ENCODE measurements at regions not wholly inside any gene's neighbourhood (a gene's known extent, or its start where the extent isn't known, plus 50 kb on each side); places are given as distances from the start of the nearest gene placed in this dataset.
"Not testable (repeated sequence)": the region's sequence is repeated elsewhere in the genome, so short reads cannot be mapped to it uniquely, and the experiment has no call there.

- DNase-seq: not testable (repeated sequence)
Observed at GRCh38 chr15:84421513-84422181, 179.2 kb upstream of the ZSCAN2 start.

GRCh38 chr15:84425327-84425726 lies 175.5 kb upstream of the ZSCAN2 start:
- not testable (repeated sequence) for DNase-seq

- DNase-seq: not testable (repeated sequence)
Observed at GRCh38 chr15:84473305-84473877, 127.4 kb upstream of the ZSCAN2 start.

GRCh38 chr15:84476364-84477033 lies 124.3 kb upstream of the ZSCAN2 start:
- DNase-seq: not testable (repeated sequence)

GRCh38 chr15:84477550-84477949 lies 123.3 kb upstream of the ZSCAN2 start:
- DNase-seq: not testable (repeated sequence)

GRCh38 chr15:84480174-84480681 lies 120.6 kb upstream of the ZSCAN2 start:
- not testable (repeated sequence) for DNase-seq

GRCh38 chr15:84483859-84484258 lies 117.0 kb upstream of the ZSCAN2 start:
- not testable (repeated sequence) for DNase-seq

- not testable (repeated sequence) for DNase-seq
Observed at GRCh38 chr15:84500165-84500889, 100.5 kb upstream of the ZSCAN2 start.

- DNase-seq: not testable (repeated sequence)
Observed at GRCh38 chr15:84503101-84503500, 97.7 kb upstream of the ZSCAN2 start.

GRCh38 chr15:84505552-84505951 lies 95.3 kb upstream of the ZSCAN2 start:
- not testable (repeated sequence) for DNase-seq

GRCh38 chr15:84512324-84512723 lies 88.5 kb upstream of the ZSCAN2 start:
- DNase-seq: not testable (repeated sequence)

GRCh38 chr15:84516773-84517172 lies 84.0 kb upstream of the ZSCAN2 start:
- not testable (repeated sequence) for DNase-seq

- not testable (repeated sequence) for DNase-seq
Observed at GRCh38 chr15:84525491-84526344, 75.1 kb upstream of the ZSCAN2 start.

- DNase-seq: not testable (repeated sequence)
Observed at GRCh38 chr15:84530751-84531150, 70.1 kb upstream of the ZSCAN2 start.

GRCh38 chr15:84531223-84531622 lies 69.6 kb upstream of the ZSCAN2 start:
- DNase-seq: not testable (repeated sequence)

GRCh38 chr15:84531709-84532367 lies 69.0 kb upstream of the ZSCAN2 start:
- DNase-seq: not testable (repeated sequence)

- not testable (repeated sequence) for DNase-seq
Observed at GRCh38 chr15:84533705-84534104, 67.1 kb upstream of the ZSCAN2 start.

- peak; percentile 75 for DNase-seq
Observed at GRCh38 chr15:84534561-84535235, 66.1 kb upstream of the ZSCAN2 start.

- DNase-seq: not testable (repeated sequence)
Observed at GRCh38 chr15:84536181-84536580, 64.6 kb upstream of the ZSCAN2 start.

- DNase-seq: not testable (repeated sequence)
Observed at GRCh38 chr15:84544586-84544985, 56.2 kb upstream of the ZSCAN2 start.

GRCh38 chr15:84547150-84547549 lies 53.7 kb upstream of the ZSCAN2 start:
- DNase-seq: not testable (repeated sequence)

Data from hematopoietic multipotent progenitor cell treated with erythropoietin and hydrocortisone succinate and interleukin-3 and kit ligand, for 8 days (in vitro differentiated cells).